IMR-90 (cell line): ENCODE measurements at regions not wholly inside any gene's neighbourhood (a gene's known extent, or its start where the extent isn't known, plus 50 kb on each side); places are given as distances from the start of the nearest gene placed in this dataset.
"Not testable (repeated sequence)": the region's sequence is repeated elsewhere in the genome, so short reads cannot be mapped to it uniquely, and the experiment has no call there.

Experiments
- BHLHE40 ChIP-seq: fragments of 150-350 bp; IDR thresholded peaks from 2 replicates; pipeline ENCODE4 v1.6.1; 2016; ENCODE audit warnings: mild to moderate bottlenecking, low read depth, low read length
- CEBPB ChIP-seq: IDR thresholded peaks from 2 replicates; pipeline ENCODE4 v1.6.1; 2012; ENCODE audit warnings: low read depth, low read length, improper control_type of control experiment
- CTCF ChIP-seq: conservative IDR thresholded peaks from 2 replicates; pipeline ENCODE4 v1.5.1; 2012; ENCODE audit warnings: mild to moderate bottlenecking, low read depth, low read length, improper control_type of control experiment
- ELK1 ChIP-seq: fragments of 150-350 bp; IDR thresholded peaks from 2 replicates; pipeline ENCODE4 v1.6.1; 2016; ENCODE audit warnings: low read depth, mild to moderate bottlenecking, low read length, moderate library complexity, borderline replicate concordance
- FOS ChIP-seq: fragments of 150-350 bp; IDR thresholded peaks from 2 replicates; pipeline ENCODE4 v1.6.1; 2016; ENCODE audit warnings: low read depth, low read length
- MAFK ChIP-seq: IDR thresholded peaks from 2 replicates; pipeline ENCODE4 v1.6.1; 2012; ENCODE audit warnings: low read depth, low read length, improper control_type of control experiment
- POLR2A ChIP-seq: IDR thresholded peaks from 2 replicates; pipeline ENCODE4 v1.6.1; 2012; ENCODE audit warnings: mild to moderate bottlenecking, low read depth, low read length
- RAD21 ChIP-seq: IDR thresholded peaks from 2 replicates; pipeline ENCODE4 v1.6.1; 2012; ENCODE audit warnings: low read length, improper control_type of control experiment
- RFX5 ChIP-seq: IDR thresholded peaks from 2 replicates; pipeline ENCODE4 v1.8.0; 2012; ENCODE audit warnings: low read depth, mild to moderate bottlenecking, low read length, moderate library complexity

- TF ChIP-seq CTCF, CEBPB, FOS, POLR2A, MAFK, RFX5, RAD21, BHLHE40, ELK1: not testable (repeated sequence)
These were observed 60.4 kb downstream of the SPATA31A6 start for GRCh38 chr9:42243822-42244221.
